Caco-2 (cell line): ENCODE measurements at regions not wholly inside any gene's neighbourhood (a gene's known extent, or its start where the extent isn't known, plus 50 kb on each side); places are given as distances from the start of the nearest gene placed in this dataset.

ENCODE experiments used
- BruUV-seq: library from RNA; stranded (reverse); fragments of 400-500 nt; replicated peaks from 2 replicates; lab custom pipeline; 2021; lab: Mats Ljungman, UMichigan
- CTCF ChIA-PET: fragments of 300-600 bp; sonication (Branson Sonifier 250); formaldehyde crosslinking; loops from one replicate; lab custom pipeline; 2022; ENCODE audit warnings: antibody characterized with exemption; lab: Charles Lee
- POLR2A ChIA-PET: fragments of 300-600 bp; sonication (Branson Sonifier 250); formaldehyde crosslinking; loops from one replicate; lab custom pipeline; 2022; ENCODE audit warnings: antibody characterized with exemption; lab: Charles Lee
- DNase-seq, 2 experiments: peaks; one replicate each; pipeline versions ENCODE4 v3.0.0 to v3.0.0-alpha.2; 2020 to 2022
- H3K27me3 ChIP-seq: replicated peaks from 2 replicates; pipeline ENCODE4 v1.6.0; 2011; ENCODE audit warnings: low read length; ENCODE audit not compliant: control insufficient read depth, insufficient read depth
- H3K36me3 ChIP-seq: 2 replicates; pipeline ENCODE4 v1.5.1; 2011; ENCODE audit warnings: low read length; ENCODE audit not compliant: control insufficient read depth, insufficient read depth
- H3K4me1 ChIP-seq: fragments of 250-450 bp; sonication (Bioruptor Pico); 2 replicates; pipeline ENCODE4 v1.5.1; 2020; ENCODE audit warnings: mild to moderate bottlenecking
- H3K4me3 ChIP-seq: 2 replicates; pipeline ENCODE4 v1.5.1; 2011; ENCODE audit warnings: low read depth, mild to moderate bottlenecking, control low read depth, low read length
- H3K9me3 ChIP-seq: fragments of 250-450 bp; sonication (Bioruptor Pico); 2 replicates; pipeline ENCODE4 v1.5.1; 2020; ENCODE audit warnings: mild to moderate bottlenecking, moderate library complexity
- H3K27ac Mint-ChIP-seq: one replicate; pipeline ENCODE4 v1.8.0; 2022; ENCODE audit warnings: mixed read lengths; ENCODE audit not compliant: unreplicated experiment
- H3K27me3 Mint-ChIP-seq: one replicate; pipeline ENCODE4 v1.8.0; 2022; ENCODE audit warnings: mixed read lengths; ENCODE audit not compliant: insufficient read depth, unreplicated experiment
- H3K36me3 Mint-ChIP-seq: one replicate; pipeline ENCODE4 v1.8.0; 2022; ENCODE audit warnings: mild to moderate bottlenecking, mixed read lengths; ENCODE audit not compliant: insufficient read depth, unreplicated experiment
- H3K4me1 Mint-ChIP-seq: one replicate; pipeline ENCODE4 v1.8.0; 2022; ENCODE audit warnings: low read depth, mixed read lengths; ENCODE audit not compliant: unreplicated experiment
- H3K4me3 Mint-ChIP-seq: one replicate; pipeline ENCODE4 v1.8.0; 2022; ENCODE audit warnings: mild to moderate bottlenecking, moderate library complexity, mixed read lengths; ENCODE audit not compliant: unreplicated experiment
- H3K9me3 Mint-ChIP-seq: one replicate; pipeline ENCODE4 v1.8.0; 2022; ENCODE audit warnings: mixed read lengths; ENCODE audit not compliant: unreplicated experiment
- intact Hi-C: fragments of 100-400 bp; cut with micrococcal nuclease; formaldehyde crosslinking; loops from one replicate; pipeline ENCODE4 v1.10.0; 2022; ENCODE audit not compliant: unreplicated experiment
- TF ChIP-seq, protein P1 (sequence below), 2 experiments: fragments of 200-600 bp in 1 of 2; IDR thresholded peaks; 1 replicate in 1 of 2; 2 replicates in 1 of 2; pipeline versions ENCODE4 v1.5.1 to v1.8.0; 2011 to 2022; ENCODE audit warnings: antibody characterized with exemption in 1 of 2, control low read depth in 1 of 2, inconsistent platforms in 1 of 2, low read depth in 1 of 2, low read length in 1 of 2, mild to moderate bottlenecking in 1 of 2, moderate library complexity in 1 of 2; ENCODE audit not compliant: insufficient read depth in 1 of 2, severe bottlenecking in 1 of 2, unreplicated experiment in 1 of 2

DNA sequence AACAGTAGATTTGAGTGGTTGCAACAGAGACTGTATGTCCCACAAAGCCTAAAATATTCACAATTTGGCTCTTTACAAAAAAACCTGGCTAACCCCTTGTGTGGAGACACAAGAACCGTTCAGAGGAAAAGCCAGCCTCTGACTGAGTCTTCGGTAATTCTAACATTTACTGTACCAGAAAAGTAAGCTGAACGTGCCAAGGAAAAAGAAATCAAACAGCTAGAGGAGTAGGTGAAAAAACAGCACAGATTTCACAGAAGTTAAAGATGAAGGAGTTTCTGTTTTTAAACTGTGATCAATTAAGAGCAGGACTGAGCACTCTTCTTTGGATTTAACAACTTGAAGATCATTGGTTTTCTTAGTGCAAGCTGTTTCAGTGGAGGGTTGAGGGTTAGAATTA is 424.7 kb upstream of the KIRREL3 start:
- no peak overlapping the region for H3K4me3 ChIP-seq
- H3K27ac Mint-ChIP-seq: no peak overlapping the region
- no peaks in the 10 kb centered on the region for H3K4me1 Mint-ChIP-seq
- TF ChIP-seq, protein P1, sequence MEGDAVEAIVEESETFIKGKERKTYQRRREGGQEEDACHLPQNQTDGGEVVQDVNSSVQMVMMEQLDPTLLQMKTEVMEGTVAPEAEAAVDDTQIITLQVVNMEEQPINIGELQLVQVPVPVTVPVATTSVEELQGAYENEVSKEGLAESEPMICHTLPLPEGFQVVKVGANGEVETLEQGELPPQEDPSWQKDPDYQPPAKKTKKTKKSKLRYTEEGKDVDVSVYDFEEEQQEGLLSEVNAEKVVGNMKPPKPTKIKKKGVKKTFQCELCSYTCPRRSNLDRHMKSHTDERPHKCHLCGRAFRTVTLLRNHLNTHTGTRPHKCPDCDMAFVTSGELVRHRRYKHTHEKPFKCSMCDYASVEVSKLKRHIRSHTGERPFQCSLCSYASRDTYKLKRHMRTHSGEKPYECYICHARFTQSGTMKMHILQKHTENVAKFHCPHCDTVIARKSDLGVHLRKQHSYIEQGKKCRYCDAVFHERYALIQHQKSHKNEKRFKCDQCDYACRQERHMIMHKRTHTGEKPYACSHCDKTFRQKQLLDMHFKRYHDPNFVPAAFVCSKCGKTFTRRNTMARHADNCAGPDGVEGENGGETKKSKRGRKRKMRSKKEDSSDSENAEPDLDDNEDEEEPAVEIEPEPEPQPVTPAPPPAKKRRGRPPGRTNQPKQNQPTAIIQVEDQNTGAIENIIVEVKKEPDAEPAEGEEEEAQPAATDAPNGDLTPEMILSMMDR (IDR thresholded peaks at IDR 0.05; ENCODE audit: insufficient read depth in 1 of 2, low read depth in 1 of 2, low read length in 1 of 2, severe bottlenecking in 1 of 2, unreplicated experiment in 1 of 2): no peak
- no peaks in the 10 kb centered on the region for H3K9me3 Mint-ChIP-seq
- no peaks in the 10 kb centered on the region for H3K27me3 ChIP-seq
- no peaks in the 10 kb centered on the region for H3K4me1 ChIP-seq
- ChIA-PET POLR2A (no interaction called here), CTCF (no interaction called here)
- H3K36me3 Mint-ChIP-seq: no peaks in the 10 kb centered on the region
- DNase-seq: no peak
- H3K36me3 ChIP-seq: no peaks in the 10 kb centered on the region
- intact Hi-C loops: no loop called here
- BruUV-seq: no TSS peak
- H3K4me3 Mint-ChIP-seq: no peak overlapping the region
- no peaks in the 10 kb centered on the region for H3K9me3 ChIP-seq
- no peaks in the 10 kb centered on the region for H3K27me3 Mint-ChIP-seq

DNA sequence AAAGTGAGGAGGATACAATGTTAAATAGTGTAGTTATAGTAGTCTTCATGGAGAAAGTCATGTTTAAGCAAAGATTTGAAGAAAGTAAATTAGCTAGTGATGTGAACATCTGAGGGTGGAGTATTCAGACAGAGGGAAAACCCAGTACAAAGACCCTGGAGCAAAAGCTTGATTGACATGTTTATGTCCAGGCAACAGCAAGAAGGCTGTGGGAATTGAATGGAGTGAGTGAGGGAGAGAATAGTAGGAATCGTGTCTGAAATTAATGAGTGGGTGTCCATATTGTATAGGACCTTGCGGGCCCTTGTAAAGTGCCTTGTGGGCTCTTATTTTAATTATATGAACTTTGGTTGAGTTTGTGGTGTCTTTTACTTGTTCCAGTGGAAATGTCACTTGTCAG is 424.1 kb upstream of the KIRREL3 start:
- H3K36me3 Mint-ChIP-seq: no peaks in the 10 kb centered on the region
- Histone ChIP-seq H3K4me1 (no peaks in the 10 kb centered on the region), H3K36me3 (no peaks in the 10 kb centered on the region), H3K4me3 (no peak overlapping the region), H3K9me3 (peaks cover 2% of the 10 kb centered on the region; the same call in 1 of the 2 replicates), H3K27me3 (no peaks in the 10 kb centered on the region)
- no peaks in the 10 kb centered on the region for H3K4me1 Mint-ChIP-seq
- CTCF ChIA-PET: no interaction called here
- no peaks in the 10 kb centered on the region for H3K9me3 Mint-ChIP-seq
- intact Hi-C loops: no loop called here
- H3K27ac Mint-ChIP-seq: no peak overlapping the region
- POLR2A ChIA-PET: no interaction called here
- TF ChIP-seq, protein P1 (IDR thresholded peaks at IDR 0.05; ENCODE audit: insufficient read depth in 1 of 2, low read depth in 1 of 2, low read length in 1 of 2, severe bottlenecking in 1 of 2, unreplicated experiment in 1 of 2): no peak
- no peak overlapping the region for H3K4me3 Mint-ChIP-seq
- no peak for DNase-seq
- H3K27me3 Mint-ChIP-seq: no peaks in the 10 kb centered on the region
- no TSS peak for BruUV-seq

- CTCF ChIA-PET: no interaction called here
- Mint-ChIP-seq H3K9me3 (no peaks in the 10 kb centered on the region), H3K27me3 (no peaks in the 10 kb centered on the region), H3K4me1 (no peaks in the 10 kb centered on the region), H3K36me3 (no peaks in the 10 kb centered on the region), H3K27ac (no peak overlapping the region), H3K4me3 (no peak overlapping the region)
- Histone ChIP-seq H3K36me3 (no peaks in the 10 kb centered on the region), H3K4me3 (no peak overlapping the region), H3K4me1 (no peaks in the 10 kb centered on the region), H3K27me3 (no peaks in the 10 kb centered on the region; the same call in 1 of the 2 replicates), H3K9me3 (peaks cover 3% of the 10 kb centered on the region; the same call in 1 of the 2 replicates)
- intact Hi-C loops: no loop called here
- TF ChIP-seq, protein P1 (IDR thresholded peaks at IDR 0.05; ENCODE audit: insufficient read depth in 1 of 2, low read depth in 1 of 2, low read length in 1 of 2, severe bottlenecking in 1 of 2, unreplicated experiment in 1 of 2): no peak
- no peak for DNase-seq
- POLR2A ChIA-PET: no interaction called here
- no TSS peak for BruUV-seq
Observed at GRCh38 chr11:127420139-127420538, 419.6 kb upstream of the KIRREL3 start.
